IPS-15b (cell line): ENCODE measurements at regions not wholly inside any gene's neighbourhood (a gene's known extent, or its start where the extent isn't known, plus 50 kb on each side); places are given as distances from the start of the nearest gene placed in this dataset.
"Not testable (repeated sequence)": the region's sequence is repeated elsewhere in the genome, so short reads cannot be mapped to it uniquely, and the experiment has no call there.

Experiments used
- H3K27me3 ChIP-seq: one replicate; pipeline ENCODE4 v1.6.1; 2013; ENCODE audit warnings: low read length; ENCODE audit not compliant: control insufficient read depth, insufficient read depth
- H3K36me3 ChIP-seq: one replicate; pipeline ENCODE4 v1.6.1; 2013; ENCODE audit warnings: low read length; ENCODE audit not compliant: control insufficient read depth, insufficient read depth
- H3K4me1 ChIP-seq: one replicate; pipeline ENCODE4 v1.6.1; 2013; ENCODE audit warnings: mild to moderate bottlenecking, low read length; ENCODE audit not compliant: control insufficient read depth, insufficient read depth
- H3K4me3 ChIP-seq: one replicate; pipeline ENCODE4 v1.5.1; 2013; ENCODE audit warnings: low read depth, low read length
- H3K9ac ChIP-seq: one replicate; pipeline ENCODE4 v1.6.1; 2013; ENCODE audit warnings: low read depth, mild to moderate bottlenecking, low read length
- H3K9me3 ChIP-seq: one replicate; pipeline ENCODE4 v1.6.1; 2013; ENCODE audit warnings: mild to moderate bottlenecking, low read length; ENCODE audit not compliant: control insufficient read depth, insufficient read depth

DNA sequence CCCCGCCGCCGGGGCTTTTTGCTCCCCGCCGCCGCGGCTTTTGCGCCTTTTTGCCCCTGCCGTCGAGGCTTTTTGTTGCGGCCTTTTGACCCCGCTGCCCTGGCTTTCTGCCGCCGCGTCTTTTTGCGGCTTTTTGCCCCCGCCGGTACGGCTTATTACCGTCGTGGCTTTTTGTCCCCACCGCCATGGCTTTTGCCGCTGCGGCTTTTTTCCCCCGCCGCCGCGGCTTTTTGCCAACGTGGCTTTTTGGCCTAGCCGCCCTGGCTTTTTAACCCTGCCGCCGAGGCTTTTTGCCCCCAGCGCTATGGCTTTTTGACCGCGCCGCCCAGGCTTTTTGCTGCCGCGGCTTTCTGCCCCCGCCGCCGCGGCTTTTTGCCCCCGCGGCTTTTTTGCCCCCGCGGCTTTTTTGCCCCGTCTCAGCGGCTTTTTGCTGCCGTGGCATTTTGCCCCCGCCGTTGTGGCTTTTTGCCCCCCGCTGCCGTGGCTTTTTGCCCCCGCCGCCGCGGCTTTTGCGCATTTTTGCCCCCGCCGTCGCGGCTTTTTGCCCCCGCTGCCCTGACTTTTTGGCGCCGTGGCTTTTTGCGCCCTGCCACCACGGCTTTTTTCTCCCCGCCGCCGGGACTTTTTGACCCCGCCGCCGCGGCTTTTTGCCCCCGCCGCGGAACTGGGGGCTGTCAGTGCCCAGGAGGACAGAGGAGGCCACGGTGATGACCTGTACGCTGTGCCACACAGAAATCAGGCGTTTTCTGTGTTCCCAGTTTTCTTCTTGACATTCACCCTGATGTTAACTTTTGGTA, 4828.5 kb upstream of the OR11H1 start:
- H3K9me3 ChIP-seq, H3K36me3 ChIP-seq, H3K4me1 ChIP-seq, H3K4me3 ChIP-seq, H3K9ac ChIP-seq, H3K27me3 ChIP-seq: not testable (repeated sequence)

DNA sequence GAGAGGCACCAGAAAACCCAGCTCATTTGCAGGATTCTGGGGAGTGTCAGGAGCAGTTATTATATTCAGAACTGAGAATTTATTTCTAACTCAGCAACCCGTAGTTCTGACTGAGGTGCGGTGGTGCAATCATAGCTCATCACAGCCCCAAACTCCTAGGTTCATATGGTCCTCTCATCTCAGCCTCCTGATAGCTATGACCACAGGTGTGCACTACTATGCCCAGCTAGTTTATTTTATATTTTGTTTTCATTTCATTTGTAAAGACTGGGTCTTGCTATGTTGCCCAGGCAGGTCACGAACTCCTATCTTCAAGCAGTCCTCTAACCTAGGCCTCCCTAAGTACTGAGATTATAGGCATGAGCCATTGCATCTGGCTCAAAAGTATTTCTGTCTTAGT, 4819.8 kb upstream of the OR11H1 start:
- not testable (repeated sequence) for H3K4me1 ChIP-seq, H3K27me3 ChIP-seq, H3K9ac ChIP-seq, H3K36me3 ChIP-seq, H3K4me3 ChIP-seq
- peaks cover 21% of the 10 kb centered on the region for H3K9me3 ChIP-seq

DNA sequence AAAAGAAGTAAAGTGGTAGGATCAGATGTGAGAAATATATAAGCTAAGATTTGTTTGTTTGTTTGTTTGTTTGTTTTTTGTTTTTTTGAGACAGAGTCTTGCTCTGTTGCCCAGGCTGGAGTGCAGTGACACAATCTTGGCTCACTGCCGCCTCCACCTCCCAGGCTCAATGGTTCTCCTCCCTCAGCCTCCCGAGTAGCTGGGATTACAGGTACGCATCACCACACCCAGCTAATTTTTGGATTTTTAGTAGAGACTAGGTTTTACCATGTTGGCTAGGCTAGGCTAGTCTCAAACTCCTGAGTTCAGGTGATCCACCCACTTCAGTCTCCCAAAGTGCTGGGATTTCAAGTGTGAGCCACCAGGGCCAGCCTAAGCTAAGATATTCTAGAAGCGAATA, 4817.1 kb upstream of the OR11H1 start:
- not testable (repeated sequence) for H3K36me3 ChIP-seq, H3K9ac ChIP-seq, H3K4me3 ChIP-seq, H3K27me3 ChIP-seq, H3K4me1 ChIP-seq
- peaks cover 44% of the 10 kb centered on the region for H3K9me3 ChIP-seq

DNA sequence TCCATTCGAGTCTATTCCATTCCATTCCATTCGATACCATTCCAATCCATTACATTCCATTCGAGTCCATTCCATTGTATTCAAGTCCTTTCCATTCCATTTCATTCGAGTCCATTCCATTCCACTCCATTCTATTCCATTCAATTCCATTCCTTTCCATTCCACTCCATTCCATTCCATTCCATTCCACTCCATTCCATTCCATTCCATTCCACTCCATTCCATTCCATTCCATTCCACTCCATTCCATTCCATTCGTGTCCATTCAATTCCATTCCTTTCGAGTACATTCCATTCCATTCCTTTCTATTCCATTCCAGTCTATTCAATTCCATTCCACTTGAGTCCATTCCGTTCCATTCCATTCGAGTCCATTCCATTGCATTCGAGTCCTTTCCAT, 4805.2 kb upstream of the OR11H1 start:
- H3K9me3 ChIP-seq, result peaks cover 75% of the 10 kb centered on the region
- not testable (repeated sequence) for H3K4me3 ChIP-seq, H3K9ac ChIP-seq, H3K27me3 ChIP-seq, H3K36me3 ChIP-seq, H3K4me1 ChIP-seq

DNA sequence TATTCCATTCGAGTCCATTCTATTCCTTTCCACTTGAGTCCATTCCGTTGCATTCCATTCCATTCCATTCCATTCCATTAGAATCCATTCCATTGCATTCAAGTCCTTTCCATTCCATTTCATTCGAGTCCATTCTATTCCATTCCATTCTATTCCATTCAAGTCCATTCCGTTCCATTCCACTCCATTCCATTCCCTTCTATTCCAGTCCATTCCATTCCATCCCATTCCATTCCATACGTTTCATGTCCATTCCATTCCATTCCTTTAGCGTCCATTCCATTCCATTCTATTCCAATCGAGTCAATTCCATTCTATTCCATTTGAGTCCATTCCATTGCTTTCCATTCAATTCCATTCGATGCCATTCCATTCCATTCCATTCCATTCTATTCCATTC, 4804.0 kb upstream of the OR11H1 start:
- H3K27me3 ChIP-seq, H3K4me1 ChIP-seq, H3K36me3 ChIP-seq, H3K4me3 ChIP-seq, H3K9ac ChIP-seq: not testable (repeated sequence)
- H3K9me3 ChIP-seq, result peaks cover 78% of the 10 kb centered on the region

DNA sequence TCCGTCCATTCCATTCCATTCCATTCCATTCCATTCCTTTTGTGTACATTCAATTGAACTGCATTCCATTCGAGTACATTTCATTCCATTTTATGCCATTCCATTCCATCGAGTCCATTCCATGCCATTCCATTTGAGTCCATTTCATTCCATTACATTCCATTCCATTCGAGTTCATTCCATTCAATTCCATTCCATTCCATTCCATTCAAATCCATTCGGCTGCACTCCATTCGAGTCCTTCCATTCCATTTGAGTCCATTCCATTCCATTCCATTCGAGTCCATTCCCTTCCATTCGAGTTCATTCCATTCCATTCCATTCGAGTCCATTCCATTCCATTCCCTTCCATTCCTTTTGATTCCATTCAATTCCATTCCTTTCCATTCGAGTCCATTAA, 4800.6 kb upstream of the OR11H1 start:
- Histone ChIP-seq H3K4me1 (no peaks in the 10 kb centered on the region), H3K36me3 (no peaks in the 10 kb centered on the region), H3K9ac (no peak overlapping the region), H3K9me3 (peaks cover 79% of the 10 kb centered on the region), H3K27me3 (no peaks in the 10 kb centered on the region), H3K4me3 (no peak overlapping the region)

DNA sequence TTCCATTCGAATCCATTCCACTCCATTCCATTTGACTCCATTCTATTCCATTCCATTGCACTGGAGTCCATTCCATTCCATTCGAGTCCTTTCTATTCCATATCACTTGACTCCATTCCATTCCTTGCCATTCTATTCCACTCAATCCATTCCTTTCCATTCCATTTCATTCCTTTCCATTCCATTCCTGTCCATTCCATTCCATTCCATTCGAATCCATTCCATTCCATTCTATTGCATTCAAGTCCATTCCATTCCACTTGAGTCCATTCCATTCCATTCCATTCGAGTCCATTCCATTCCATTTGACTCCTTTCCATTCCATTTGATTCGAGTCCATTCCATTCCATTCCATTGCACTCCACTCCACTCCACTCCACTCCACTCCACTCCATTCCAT, 4798.0 kb upstream of the OR11H1 start:
- peaks cover 67% of the 10 kb centered on the region for H3K9me3 ChIP-seq
- not testable (repeated sequence) for H3K36me3 ChIP-seq, H3K4me3 ChIP-seq, H3K27me3 ChIP-seq, H3K4me1 ChIP-seq, H3K9ac ChIP-seq

DNA sequence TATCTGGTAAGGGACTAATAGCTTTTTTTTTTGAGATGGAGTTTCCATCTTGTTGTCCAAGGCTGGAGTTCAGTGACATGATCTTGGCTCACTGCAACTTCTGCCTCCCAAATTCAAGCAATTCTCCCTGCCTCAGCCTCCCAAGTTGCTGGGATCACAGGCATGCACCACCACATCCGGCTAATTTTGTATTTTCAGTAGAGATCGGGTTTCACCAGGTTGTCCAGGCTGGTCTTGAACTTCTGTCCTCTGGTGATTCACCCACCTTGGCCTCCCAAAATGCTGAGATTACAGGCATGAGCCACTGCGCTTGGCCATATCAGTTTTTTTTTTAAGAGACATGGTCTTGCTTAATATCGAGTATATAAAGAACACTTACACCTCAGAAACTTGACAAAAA, 4797.3 kb upstream of the OR11H1 start:
- H3K36me3 ChIP-seq, H3K9ac ChIP-seq, H3K4me3 ChIP-seq, H3K4me1 ChIP-seq, H3K27me3 ChIP-seq: not testable (repeated sequence)
- H3K9me3 ChIP-seq, result peaks cover 66% of the 10 kb centered on the region

DNA sequence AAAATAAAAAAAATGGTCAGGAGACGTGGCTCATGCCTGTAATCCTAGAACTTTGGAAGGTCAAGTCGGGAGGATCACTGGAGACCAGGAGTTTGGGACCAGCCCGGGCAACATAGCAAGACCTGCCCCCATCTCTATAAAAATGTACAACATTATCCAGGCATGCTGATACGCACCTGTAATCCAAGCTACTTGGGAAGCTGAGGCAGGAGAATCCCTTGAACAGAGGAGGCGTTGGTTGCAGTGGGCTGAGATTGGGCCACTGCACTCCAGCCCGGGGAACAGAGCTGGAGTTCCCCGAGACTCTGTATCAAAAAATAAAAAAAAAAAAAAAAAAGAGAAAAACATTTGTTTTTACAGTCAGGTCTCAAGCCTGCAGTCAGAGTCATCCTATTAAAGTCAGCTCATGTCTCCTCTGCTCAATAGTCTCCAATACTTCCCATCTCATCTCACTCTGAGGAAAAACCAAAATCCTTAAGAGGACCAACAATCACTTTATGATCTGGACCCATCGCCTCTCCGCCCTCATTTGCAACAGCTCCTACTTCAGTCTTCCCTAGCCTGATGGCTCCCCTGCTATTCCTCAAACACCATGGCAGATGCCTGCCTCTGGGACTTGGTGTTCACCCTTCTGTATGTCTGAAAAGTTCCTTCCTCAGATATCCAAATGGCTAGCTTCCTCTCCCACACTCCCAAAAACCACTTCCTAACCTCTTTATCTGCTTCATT, 4796.6 kb upstream of the OR11H1 start:
- not testable (repeated sequence) for H3K27me3 ChIP-seq, H3K4me3 ChIP-seq, H3K36me3 ChIP-seq, H3K9ac ChIP-seq, H3K4me1 ChIP-seq
- H3K9me3 ChIP-seq, result peaks cover 60% of the 10 kb centered on the region

DNA sequence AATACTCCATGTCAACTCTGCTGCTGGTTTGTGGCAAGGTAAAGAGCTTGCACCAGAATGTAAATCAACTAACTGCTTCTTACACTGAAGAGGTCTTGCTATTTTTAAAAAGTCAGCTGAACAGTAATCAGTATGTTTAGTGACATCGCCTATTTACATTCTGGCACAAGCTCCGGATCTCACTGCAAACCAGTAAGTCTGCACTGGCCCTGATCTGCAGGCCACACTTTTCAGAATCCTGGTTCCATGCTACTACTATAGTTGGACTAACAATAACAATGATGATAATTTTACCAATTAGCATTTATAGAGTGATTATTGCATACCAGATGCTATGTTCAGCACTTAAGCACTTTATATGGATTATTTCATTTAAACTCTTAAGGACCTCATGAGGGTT, 4792.9 kb upstream of the OR11H1 start:
- not testable (repeated sequence) for H3K4me1 ChIP-seq, H3K36me3 ChIP-seq, H3K4me3 ChIP-seq, H3K9ac ChIP-seq, H3K27me3 ChIP-seq
- peaks cover 36% of the 10 kb centered on the region for H3K9me3 ChIP-seq

DNA sequence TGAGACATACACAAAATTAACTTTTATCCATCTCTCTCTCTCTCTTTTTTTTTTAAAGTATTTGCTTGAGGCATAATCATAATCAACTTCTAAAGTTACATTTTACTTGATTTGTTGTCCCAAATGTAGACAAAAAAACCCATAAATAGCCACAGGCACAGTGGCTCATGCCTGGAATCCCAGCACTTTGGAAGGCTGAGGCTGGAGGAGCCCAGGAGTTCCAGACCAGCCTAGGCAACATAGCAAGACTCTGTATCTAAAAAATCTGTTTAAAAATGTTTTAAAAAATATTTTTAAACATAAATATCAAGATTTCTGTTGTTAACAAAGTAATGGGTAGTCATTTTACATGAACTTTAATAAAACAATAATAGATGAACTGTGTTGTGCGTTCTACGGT, 4791.1 kb upstream of the OR11H1 start:
- H3K9ac ChIP-seq, H3K4me3 ChIP-seq, H3K4me1 ChIP-seq, H3K36me3 ChIP-seq, H3K27me3 ChIP-seq: not testable (repeated sequence)
- peaks cover 36% of the 10 kb centered on the region for H3K9me3 ChIP-seq

DNA sequence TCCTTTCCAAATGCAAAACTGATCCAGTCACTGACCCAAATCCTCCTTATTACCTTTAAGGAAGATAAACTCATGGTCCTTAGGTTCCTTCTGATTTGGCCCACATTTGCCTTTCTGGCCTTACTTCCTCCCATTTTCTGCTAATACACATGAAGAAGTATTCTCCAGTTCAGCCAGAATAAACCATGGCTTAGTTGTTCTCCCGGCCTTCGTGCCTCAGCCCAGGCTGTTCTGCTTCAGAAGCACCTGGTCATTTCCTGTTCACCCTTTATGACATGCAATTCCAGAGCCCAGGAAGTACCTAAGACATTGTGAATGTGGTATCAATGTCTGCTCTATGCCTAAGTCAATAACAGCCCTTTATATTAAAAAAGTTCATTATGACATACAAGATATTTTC, 4790.1 kb upstream of the OR11H1 start:
- H3K4me3 ChIP-seq, H3K27me3 ChIP-seq, H3K36me3 ChIP-seq, H3K4me1 ChIP-seq, H3K9ac ChIP-seq: not testable (repeated sequence)
- H3K9me3 ChIP-seq, result peaks cover 35% of the 10 kb centered on the region
